GM12878 (cell line): ENCODE measurements at regions not wholly inside any gene's neighbourhood (a gene's known extent, or its start where the extent isn't known, plus 50 kb on each side); places are given as distances from the start of the nearest gene placed in this dataset.

Source experiments
- TBL1XR1 ChIP-seq: IDR thresholded peaks from 2 replicates; pipeline ENCODE4 v1.6.1; 2012; ENCODE audit warnings: low read depth, low read length, improper control_type of control experiment
- TF ChIP-seq, protein P1 (sequence below): IDR thresholded peaks from 2 replicates; pipeline ENCODE4 v1.6.1; 2011; ENCODE audit warnings: borderline replicate concordance, low read depth, mild to moderate bottlenecking, moderate library complexity, mixed read lengths, low read length; ENCODE audit not compliant: insufficient read depth; ENCODE audit errors: extremely low read length

DNA sequence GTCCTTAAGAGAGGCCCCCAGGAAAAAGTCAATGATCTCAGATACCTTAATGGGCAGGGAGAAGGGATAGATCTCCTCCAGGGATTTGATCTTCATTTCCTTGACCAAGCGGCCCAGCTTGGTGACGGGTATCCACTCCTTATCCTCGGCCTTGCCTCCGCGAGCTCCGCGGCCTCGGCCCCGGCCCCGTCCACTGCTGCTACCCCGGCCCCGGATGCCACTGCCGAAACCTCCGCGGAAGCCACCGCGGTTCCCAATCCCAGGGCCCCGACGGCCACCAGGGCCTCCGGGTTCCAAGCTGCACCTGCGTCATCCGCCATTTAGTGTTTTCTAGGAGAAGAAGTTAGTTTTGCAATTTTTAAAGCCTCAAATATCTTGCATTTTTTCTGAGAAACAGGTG is 65.2 kb upstream of the KIF2B start:
- TF ChIP-seq, protein P1, sequence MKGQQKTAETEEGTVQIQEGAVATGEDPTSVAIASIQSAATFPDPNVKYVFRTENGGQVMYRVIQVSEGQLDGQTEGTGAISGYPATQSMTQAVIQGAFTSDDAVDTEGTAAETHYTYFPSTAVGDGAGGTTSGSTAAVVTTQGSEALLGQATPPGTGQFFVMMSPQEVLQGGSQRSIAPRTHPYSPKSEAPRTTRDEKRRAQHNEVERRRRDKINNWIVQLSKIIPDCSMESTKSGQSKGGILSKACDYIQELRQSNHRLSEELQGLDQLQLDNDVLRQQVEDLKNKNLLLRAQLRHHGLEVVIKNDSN: no peak
- no peak for TF ChIP-seq TBL1XR1
